KMS-11 (cell line): ENCODE measurements at regions not wholly inside any gene's neighbourhood (a gene's known extent, or its start where the extent isn't known, plus 50 kb on each side); places are given as distances from the start of the nearest gene placed in this dataset.

Experiments used
- H2AFZ ChIP-seq: fragments of 200-600 bp; sonication (generic); 2 replicates; pipeline ENCODE4 v1.6.1; 2016; ENCODE audit warnings: antibody characterized with exemption, mixed run types, low read depth
- H3K27ac ChIP-seq: fragments of 200-600 bp; sonication (generic); 2 replicates; pipeline ENCODE4 v1.6.1; 2016; ENCODE audit warnings: mild to moderate bottlenecking, mixed run types
- H3K27me3 ChIP-seq: fragments of 200-600 bp; sonication (generic); 2 replicates; pipeline ENCODE4 v1.6.1; 2017; ENCODE audit warnings: mild to moderate bottlenecking, low read depth, mixed run types, moderate library complexity; ENCODE audit not compliant: insufficient read depth
- H3K36me3 ChIP-seq: fragments of 200-600 bp; sonication (generic); 2 replicates; pipeline ENCODE4 v1.6.1; 2017; ENCODE audit warnings: mild to moderate bottlenecking, mixed run types; ENCODE audit not compliant: insufficient read depth
- H3K4me1 ChIP-seq: fragments of 200-600 bp; sonication (generic); 2 replicates; pipeline ENCODE4 v1.6.1; 2016; ENCODE audit warnings: mild to moderate bottlenecking, low read depth, mixed run types; ENCODE audit not compliant: poor library complexity, severe bottlenecking
- H3K4me2 ChIP-seq: fragments of 200-600 bp; sonication (generic); 2 replicates; pipeline ENCODE4 v1.7.0; 2016; ENCODE audit warnings: mild to moderate bottlenecking, mixed run types
- H3K4me3 ChIP-seq: fragments of 200-600 bp; sonication (generic); IDR thresholded peaks from 2 replicates; pipeline ENCODE4 v1.6.1; 2017; ENCODE audit warnings: low read depth, low read length, mixed read lengths; ENCODE audit not compliant: insufficient read depth
- H3K79me2 ChIP-seq: fragments of 200-600 bp; sonication (generic); 2 replicates; pipeline ENCODE4 v1.6.1; 2016; ENCODE audit warnings: low read depth, mixed run types; ENCODE audit not compliant: insufficient read depth
- H3K9ac ChIP-seq: fragments of 200-600 bp; sonication (generic); 2 replicates; pipeline ENCODE4 v1.6.1; 2016; ENCODE audit warnings: mild to moderate bottlenecking, mixed run types
- H4K20me1 ChIP-seq: fragments of 200-600 bp; sonication (generic); 2 replicates; pipeline ENCODE4 v1.6.1; 2016; ENCODE audit warnings: mild to moderate bottlenecking, mixed run types; ENCODE audit not compliant: insufficient read depth
- CTCF ChIP-seq: fragments of 200-600 bp; sonication (generic); conservative IDR thresholded peaks from 2 replicates; pipeline ENCODE4 v1.6.1; 2017; ENCODE audit warnings: low read depth, mild to moderate bottlenecking, antibody characterized with exemption, low read length, moderate library complexity, mixed read lengths

- H3K9ac ChIP-seq, result no peak overlapping the region
- no peak overlapping the region for H3K4me3 ChIP-seq
- H3K27ac ChIP-seq, result peak overlapping the region; percentile 66
- no peaks in the 10 kb centered on the region for H3K27me3 ChIP-seq
- H3K4me2 ChIP-seq, result peak overlapping the region; percentile 45
- H3K4me1 ChIP-seq, result peaks cover 62% of the 10 kb centered on the region
- no peaks in the 10 kb centered on the region for H3K36me3 ChIP-seq
- no peaks in the 10 kb centered on the region for H4K20me1 ChIP-seq
- no peaks in the 10 kb centered on the region for H3K79me2 ChIP-seq
- no peak for TF ChIP-seq CTCF
- no peak overlapping the region for H2AFZ ChIP-seq
These were observed 125.1 kb downstream of the SUDS3 start for GRCh38 chr12:118501489-118501888.

- no peaks in the 10 kb centered on the region for H3K27me3 ChIP-seq
- H3K4me2 ChIP-seq, result no peak overlapping the region
- H2AFZ ChIP-seq, result no peak overlapping the region
- peaks cover 45% of the 10 kb centered on the region for H3K4me1 ChIP-seq
- no peak for TF ChIP-seq CTCF
- H4K20me1 ChIP-seq, result no peaks in the 10 kb centered on the region
- no peaks in the 10 kb centered on the region for H3K79me2 ChIP-seq
- no peak overlapping the region for H3K4me3 ChIP-seq
- H3K36me3 ChIP-seq, result no peaks in the 10 kb centered on the region
- no peak overlapping the region for H3K27ac ChIP-seq
- H3K9ac ChIP-seq, result no peak overlapping the region
These were observed 127.1 kb downstream of the SUDS3 start for GRCh38 chr12:118503476-118503875.

- no peaks in the 10 kb centered on the region for H3K27me3 ChIP-seq
- no peak for TF ChIP-seq CTCF
- H3K36me3 ChIP-seq, result no peaks in the 10 kb centered on the region
- H2AFZ ChIP-seq, result no peak overlapping the region
- no peak overlapping the region for H3K4me2 ChIP-seq
- no peak overlapping the region for H3K4me3 ChIP-seq
- H3K9ac ChIP-seq, result no peak overlapping the region
- H3K79me2 ChIP-seq, result no peaks in the 10 kb centered on the region
- H4K20me1 ChIP-seq, result no peaks in the 10 kb centered on the region
- no peaks in the 10 kb centered on the region for H3K4me1 ChIP-seq
- no peak overlapping the region for H3K27ac ChIP-seq
These were observed 136.3 kb downstream of the SUDS3 start for GRCh38 chr12:118512669-118513068.

GRCh38 chr12:118513611-118514010, 137.3 kb downstream of the SUDS3 start:
- TF ChIP-seq CTCF, result no peak
- H3K79me2 ChIP-seq, result no peaks in the 10 kb centered on the region
- no peak overlapping the region for H3K4me2 ChIP-seq
- H4K20me1 ChIP-seq, result no peaks in the 10 kb centered on the region
- no peak overlapping the region for H3K9ac ChIP-seq
- no peaks in the 10 kb centered on the region for H3K36me3 ChIP-seq
- no peak overlapping the region for H3K27ac ChIP-seq
- H2AFZ ChIP-seq, result no peak overlapping the region
- no peaks in the 10 kb centered on the region for H3K27me3 ChIP-seq
- H3K4me1 ChIP-seq, result no peaks in the 10 kb centered on the region
- H3K4me3 ChIP-seq, result no peak overlapping the region

- H3K9ac ChIP-seq, result no peak overlapping the region
- H3K4me1 ChIP-seq, result no peaks in the 10 kb centered on the region
- H3K27ac ChIP-seq, result no peak overlapping the region
- H3K27me3 ChIP-seq, result no peaks in the 10 kb centered on the region
- no peaks in the 10 kb centered on the region for H3K36me3 ChIP-seq
- no peak overlapping the region for H3K4me2 ChIP-seq
- TF ChIP-seq CTCF, result no peak
- no peaks in the 10 kb centered on the region for H3K79me2 ChIP-seq
- H2AFZ ChIP-seq, result no peak overlapping the region
- no peaks in the 10 kb centered on the region for H4K20me1 ChIP-seq
- no peak overlapping the region for H3K4me3 ChIP-seq
These were observed 137.9 kb downstream of the SUDS3 start for GRCh38 chr12:118514297-118514696.
